AG04450 (cell line): ENCODE measurements at regions not wholly inside any gene's neighbourhood (a gene's known extent, or its start where the extent isn't known, plus 50 kb on each side); places are given as distances from the start of the nearest gene placed in this dataset.

Experiments used
- CTCF ChIA-PET: fragments of 300-600, 350-600 bp; formaldehyde crosslinking; extraction: SDS; loops from one replicate; lab custom pipeline; 2022; ENCODE audit warnings: antibody characterized with exemption, inconsistent platforms; lab: Charles Lee
- POLR2A ChIA-PET: fragments of 350-600 bp; formaldehyde crosslinking; extraction: SDS; loops from one replicate; lab custom pipeline; 2021; ENCODE audit warnings: antibody characterized with exemption, inconsistent platforms; lab: Yijun Ruan, JAX
- DNase-seq: peaks from one replicate; pipeline ENCODE4 v3.0.0-alpha.2; 2011; ENCODE audit warnings: low read depth, low spot score
- H3K27ac ChIP-seq: one replicate; pipeline ENCODE4 v1.5.1; 2012; ENCODE audit warnings: low read depth, low read length, control low read depth
- H3K27me3 ChIP-seq: one replicate; pipeline ENCODE4 v1.6.0; 2012; ENCODE audit warnings: low read length; ENCODE audit not compliant: control insufficient read depth, insufficient read depth
- H3K4me3 ChIP-seq: 2 replicates; pipeline ENCODE4 v1.5.1; 2011; ENCODE audit warnings: mild to moderate bottlenecking, low read depth, low read length, control low read depth
- H3K9me3 ChIP-seq: 2 replicates; pipeline ENCODE4 v1.5.1; 2012; ENCODE audit warnings: low read length; ENCODE audit not compliant: control insufficient read depth, insufficient read depth
- CTCF ChIP-seq: IDR thresholded peaks from 2 replicates; pipeline ENCODE4 v1.5.1; 2011; ENCODE audit warnings: low read depth, low read length, control low read depth, inconsistent platforms

DNA sequence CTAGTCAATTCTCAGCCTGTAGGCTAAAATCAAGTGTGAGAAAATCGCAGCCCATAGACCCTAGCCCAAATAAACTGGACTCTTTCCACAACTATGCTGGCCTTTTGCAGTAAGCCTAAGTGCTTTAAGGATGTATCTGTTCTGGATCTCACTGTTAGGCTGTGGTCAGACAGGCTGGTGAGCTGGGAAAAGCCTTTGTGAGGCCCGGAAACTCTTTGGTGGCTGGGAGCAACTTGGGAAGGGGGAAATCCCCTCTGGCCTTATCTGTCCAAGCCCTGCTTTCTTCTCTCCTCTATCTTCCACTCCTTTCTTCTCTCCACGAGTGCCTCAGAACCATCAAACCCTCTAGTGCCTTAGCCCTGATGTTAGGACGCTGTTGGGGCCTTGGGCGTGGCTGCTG, 135.4 kb downstream of the LACC1 start:
- no peak overlapping the region for H3K27ac ChIP-seq
- no peaks in the 10 kb centered on the region for H3K27me3 ChIP-seq
- DNase-seq = no peak
- CTCF ChIA-PET = interaction anchor here (1.7 kb wide), 1 partner anchor 107 kb away, joined by 4 read pairs; no protein-coding TSS in a partner anchor
- POLR2A ChIA-PET = no interaction called here
- TF ChIP-seq CTCF = no peak
- H3K9me3 ChIP-seq = no peaks in the 10 kb centered on the region
- no peak overlapping the region for H3K4me3 ChIP-seq

DNA sequence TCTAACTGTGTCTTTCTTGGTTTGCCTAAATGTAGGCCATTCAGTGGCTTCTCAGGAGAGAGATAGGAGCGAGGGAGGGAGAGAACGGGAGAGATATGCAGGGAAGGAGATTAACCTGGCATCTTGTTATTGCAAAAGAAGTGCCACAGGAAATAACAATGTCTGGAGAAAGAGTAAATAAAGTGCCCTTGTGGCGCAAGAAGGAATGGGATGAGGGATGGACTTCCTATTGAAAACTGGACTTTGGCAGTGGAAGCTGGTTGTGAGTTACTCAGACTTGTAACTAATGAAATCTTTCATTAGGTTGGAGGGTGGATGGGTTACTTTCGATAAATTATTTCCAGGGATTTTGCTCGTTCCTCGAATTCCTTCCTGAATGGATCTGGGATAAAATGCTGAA, 136.1 kb downstream of the LACC1 start:
- ChIA-PET POLR2A (no interaction called here), CTCF (interaction anchor here (0.6 kb wide), 1 partner anchor 356 kb away, joined by 4 read pairs; no protein-coding TSS in a partner anchor)
- no peak for TF ChIP-seq CTCF
- H3K4me3 ChIP-seq = no peak overlapping the region
- DNase-seq = no peak
- no peak overlapping the region for H3K27ac ChIP-seq
- no peaks in the 10 kb centered on the region for H3K27me3 ChIP-seq
- no peaks in the 10 kb centered on the region for H3K9me3 ChIP-seq

- Histone ChIP-seq H3K27me3 (no peaks in the 10 kb centered on the region), H3K4me3 (no peak overlapping the region), H3K9me3 (no peaks in the 10 kb centered on the region), H3K27ac (no peak overlapping the region)
- no peak for DNase-seq
- TF ChIP-seq CTCF = no peak
- POLR2A ChIA-PET = no interaction called here
- CTCF ChIA-PET = no interaction called here
These were observed 138.1 kb downstream of the LACC1 start for GRCh38 chr13:44017756-44018309.

DNA sequence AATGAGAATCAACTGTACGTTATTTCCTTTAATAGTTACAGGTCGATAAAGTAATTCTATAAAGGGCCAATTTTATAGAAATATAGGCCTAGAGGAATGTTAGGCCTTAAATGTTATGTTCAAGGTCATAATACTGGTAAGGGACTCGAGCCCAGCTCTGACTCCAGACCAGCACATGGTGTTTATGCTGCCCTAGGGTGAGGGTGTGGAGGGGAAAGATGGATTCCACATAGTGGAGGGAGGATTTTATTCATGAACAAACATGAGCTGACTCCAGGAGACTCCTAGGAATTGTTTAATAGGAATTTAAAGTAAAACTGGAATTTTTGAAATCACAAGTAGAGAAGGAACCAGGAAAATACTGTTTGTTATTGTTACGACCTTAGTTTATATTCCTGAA, 139.9 kb downstream of the LACC1 start:
- Histone ChIP-seq H3K9me3 (no peaks in the 10 kb centered on the region), H3K27me3 (no peaks in the 10 kb centered on the region), H3K27ac (no peak overlapping the region), H3K4me3 (no peak overlapping the region)
- POLR2A ChIA-PET = no interaction called here
- CTCF ChIA-PET = no interaction called here
- no peak for TF ChIP-seq CTCF
- no peak for DNase-seq

GRCh38 chr13:44021422-44021821, 141.7 kb downstream of the LACC1 start:
- H3K27me3 ChIP-seq = no peaks in the 10 kb centered on the region
- CTCF ChIA-PET = no interaction called here
- H3K4me3 ChIP-seq = no peak overlapping the region
- H3K9me3 ChIP-seq = no peaks in the 10 kb centered on the region
- POLR2A ChIA-PET = no interaction called here
- no peak for DNase-seq
- H3K27ac ChIP-seq = no peak overlapping the region
- no peak for TF ChIP-seq CTCF
